COLO829 (cell line): ENCODE measurements at regions not wholly inside any gene's neighbourhood (a gene's known extent, or its start where the extent isn't known, plus 50 kb on each side); places are given as distances from the start of the nearest gene placed in this dataset.

Experiments used
- DNase-seq: peaks from one replicate; pipeline ENCODE4 v3.0.0; 2012; ENCODE audit warnings: low spot score

GRCh38 chr20:6831461-6831860 lies 64.0 kb downstream of the BMP2 start:
- DNase-seq = no peak

GRCh38 chr20:6832811-6833210 lies 65.3 kb downstream of the BMP2 start:
- DNase-seq = no peak

GRCh38 chr20:6835609-6836008 lies 68.1 kb downstream of the BMP2 start:
- no peak for DNase-seq

GRCh38 chr20:6836821-6837374 lies 69.4 kb downstream of the BMP2 start:
- no peak for DNase-seq

- DNase-seq = no peak
Observed at GRCh38 chr20:6837730-6838129, 70.2 kb downstream of the BMP2 start.

GRCh38 chr20:6838181-6838826 lies 70.8 kb downstream of the BMP2 start:
- no peak for DNase-seq

GRCh38 chr20:6841128-6841527 lies 73.6 kb downstream of the BMP2 start:
- no peak for DNase-seq

- no peak for DNase-seq
Observed at GRCh38 chr20:6845141-6845540, 77.7 kb downstream of the BMP2 start.

GRCh38 chr20:6848041-6848440 lies 80.6 kb downstream of the BMP2 start:
- no peak for DNase-seq

- no peak for DNase-seq
Observed at GRCh38 chr20:6848992-6849391, 81.5 kb downstream of the BMP2 start.

- DNase-seq = no peak
Observed at GRCh38 chr20:6851136-6851535, 83.7 kb downstream of the BMP2 start.

GRCh38 chr20:6852478-6852877 lies 85.0 kb downstream of the BMP2 start:
- no peak for DNase-seq

- DNase-seq = no peak
Observed at GRCh38 chr20:6855104-6855503, 87.6 kb downstream of the BMP2 start.

- no peak for DNase-seq
Observed at GRCh38 chr20:6855796-6856195, 88.3 kb downstream of the BMP2 start.

GRCh38 chr20:6857927-6858326 lies 90.4 kb downstream of the BMP2 start:
- DNase-seq = no peak

GRCh38 chr20:6863355-6863754 lies 95.9 kb downstream of the BMP2 start:
- no peak for DNase-seq

GRCh38 chr20:6863798-6864201 lies 96.3 kb downstream of the BMP2 start:
- DNase-seq = no peak

GRCh38 chr20:6864740-6865139 lies 97.3 kb downstream of the BMP2 start:
- DNase-seq = no peak

- no peak for DNase-seq
Observed at GRCh38 chr20:6866741-6867140, 99.3 kb downstream of the BMP2 start.

- no peak for DNase-seq
Observed at GRCh38 chr20:6868861-6869260, 101.4 kb downstream of the BMP2 start.

GRCh38 chr20:6870559-6870958 lies 103.1 kb downstream of the BMP2 start:
- no peak for DNase-seq

- no peak for DNase-seq
Observed at GRCh38 chr20:6877633-6878032, 110.1 kb downstream of the BMP2 start.

- no peak for DNase-seq
Observed at GRCh38 chr20:6882561-6883291, 115.2 kb downstream of the BMP2 start.

- no peak for DNase-seq
Observed at GRCh38 chr20:6884114-6884513, 116.6 kb downstream of the BMP2 start.
